Testis (tissue), 2 donors: ENCODE measurements at regions not wholly inside any gene's neighbourhood (a gene's known extent, or its start where the extent isn't known, plus 50 kb on each side); places are given as distances from the start of the nearest gene placed in this dataset.

ENCODE experiments used
- CTCF ChIP-seq, 3 experiments: fragments of 450-650 bp in 2 of 3; fragments of 200-600 bp in 1 of 3; sonication (generic) in 1 of 3; IDR thresholded peaks; one replicate each; pipeline ENCODE4 v1.5.1; 2016 to 2019; ENCODE audit warnings: antibody characterized with exemption in 3 of 3, mild to moderate bottlenecking in 2 of 3, moderate library complexity in 1 of 3
- POLR2A ChIP-seq: fragments of 450-650 bp; IDR thresholded peaks from one replicate; pipeline ENCODE4 v1.6.1; 2017; ENCODE audit warnings: antibody characterized with exemption, mild to moderate bottlenecking, moderate library complexity

- TF ChIP-seq CTCF (IDR thresholded peaks at IDR 0.05): no peak
- TF ChIP-seq POLR2A: no peak
Observed at GRCh38 chr2:215550331-215550730, 114.5 kb upstream of the FN1 start.
